GM12874 (cell line): ENCODE measurements at regions not wholly inside any gene's neighbourhood (a gene's known extent, or its start where the extent isn't known, plus 50 kb on each side); places are given as distances from the start of the nearest gene placed in this dataset.

Experiments
- CTCF ChIP-seq: IDR thresholded peaks from 2 replicates; pipeline ENCODE4 v1.5.1; 2011; ENCODE audit warnings: low read depth, mild to moderate bottlenecking, control low read depth, low read length, moderate library complexity; ENCODE audit not compliant: insufficient read depth

- TF ChIP-seq CTCF = no peak
These were observed 201.8 kb upstream of the AGR3 start for GRCh38 chr7:17083392-17084165.

GRCh38 chr7:17084166-17084475, 202.3 kb upstream of the AGR3 start:
- TF ChIP-seq CTCF = no peak

- no peak for TF ChIP-seq CTCF
These were observed 203.4 kb upstream of the AGR3 start for GRCh38 chr7:17085186-17085585.

- no peak for TF ChIP-seq CTCF
These were observed 204.6 kb upstream of the AGR3 start for GRCh38 chr7:17086403-17086802.

- TF ChIP-seq CTCF = no peak
These were observed 207.7 kb upstream of the AHR start for GRCh38 chr7:17090751-17091150.

GRCh38 chr7:17093461-17093860, 205.0 kb upstream of the AHR start:
- no peak for TF ChIP-seq CTCF

- no peak for TF ChIP-seq CTCF
These were observed 203.4 kb upstream of the AHR start for GRCh38 chr7:17094963-17095574.

GRCh38 chr7:17095931-17096330, 202.5 kb upstream of the AHR start:
- TF ChIP-seq CTCF = no peak
